Common myeloid progenitor, CD34-positive (primary cell): ENCODE measurements at regions not wholly inside any gene's neighbourhood (a gene's known extent, or its start where the extent isn't known, plus 50 kb on each side); places are given as distances from the start of the nearest gene placed in this dataset.

Experiments
- CTCF ChIA-PET: fragments of 350-600 bp; sonication (Branson Sonifier 250); formaldehyde crosslinking; loops from one replicate; lab custom pipeline; 2021; ENCODE audit warnings: antibody characterized with exemption; lab: Charles Lee
- POLR2A ChIA-PET: fragments of 350-600 bp; sonication (Branson Sonifier 250); formaldehyde crosslinking; loops from one replicate; lab custom pipeline; 2021; ENCODE audit warnings: antibody characterized with exemption; lab: Charles Lee
- DNase-seq, 3 donors: peaks; one replicate each; pipeline versions ENCODE4 v3.0.0 to v3.0.0-alpha.2; 2013
- H3K27ac ChIP-seq, 2 experiments: 1 replicate in 1 of 2; 2 replicates in 1 of 2; pipeline ENCODE4 v1.7.0; 2013; ENCODE audit warnings: inconsistent platforms in 2 of 2, low read length in 2 of 2, mild to moderate bottlenecking in 2 of 2, low read depth in 1 of 2, moderate library complexity in 1 of 2; ENCODE audit not compliant: severe bottlenecking in 2 of 2, insufficient read depth in 1 of 2, poor library complexity in 1 of 2
- H3K27me3 ChIP-seq, 5 experiments: replicated peaks in 2 of 5; 1 replicate in 3 of 5; 2 replicates in 2 of 5; pipeline versions ENCODE4 v1.6.1 to v1.7.0; 2013; ENCODE audit warnings: low read length in 4 of 5, mild to moderate bottlenecking in 2 of 5, moderate library complexity in 2 of 5, inconsistent platforms in 1 of 5; ENCODE audit not compliant: insufficient read depth in 5 of 5, control insufficient read depth in 4 of 5
- H3K36me3 ChIP-seq, 4 experiments: 1 replicate in 2 of 4; 2 replicates in 2 of 4; pipeline versions ENCODE4 v1.6.1 to v1.7.0; 2013; ENCODE audit warnings: low read length in 3 of 4, control low read depth in 1 of 4, mild to moderate bottlenecking in 1 of 4; ENCODE audit not compliant: control insufficient read depth in 4 of 4, insufficient read depth in 4 of 4
- H3K4me1 ChIP-seq, 4 experiments: 1 replicate in 3 of 4; 2 replicates in 1 of 4; pipeline versions ENCODE4 v1.6.1 to v1.7.1; 2013; ENCODE audit warnings: low read length in 3 of 4, mild to moderate bottlenecking in 3 of 4, control low read depth in 1 of 4, inconsistent platforms in 1 of 4, moderate library complexity in 1 of 4; ENCODE audit not compliant: control insufficient read depth in 4 of 4, insufficient read depth in 4 of 4; ENCODE audit errors: control extremely low read depth in 1 of 4
- H3K4me3 ChIP-seq, 7 experiments: 1 replicate in 4 of 7; 2 replicates in 3 of 7; pipeline versions ENCODE4 v1.5.1 to v1.7.0; 2013; ENCODE audit warnings: mild to moderate bottlenecking in 7 of 7, low read length in 6 of 7, moderate library complexity in 6 of 7, inconsistent platforms in 2 of 7, low read depth in 2 of 7, control low read depth in 1 of 7; ENCODE audit not compliant: insufficient read depth in 4 of 7, control insufficient read depth in 1 of 7; ENCODE audit errors: extremely low read depth in 1 of 7
- H3K9me3 ChIP-seq, 5 experiments: 1 replicate in 4 of 5; 2 replicates in 1 of 5; pipeline versions ENCODE4 v1.6.1 to v1.7.1; 2013; ENCODE audit warnings: low read length in 4 of 5, mild to moderate bottlenecking in 2 of 5, inconsistent platforms in 1 of 5, low read depth in 1 of 5, moderate library complexity in 1 of 5; ENCODE audit not compliant: control insufficient read depth in 4 of 5, insufficient read depth in 2 of 5; ENCODE audit errors: control extremely low read depth in 1 of 5
- WGBS: methylation state at CpG from one replicate; pipeline ENCODE4 v1.1.5; 2013; ENCODE audit not compliant: insufficient coverage; 5-methylcytosine and 5-hydroxymethylcytosine counted together

GRCh38 chr4:107276052-107276451, 239.9 kb upstream of the DKK2 start:
- Histone ChIP-seq H3K4me3 (no peak overlapping the region), H3K27me3 (no peaks in the 10 kb centered on the region), H3K9me3 (no peaks in the 10 kb centered on the region), H3K36me3 (no peaks in the 10 kb centered on the region), H3K4me1 (no peaks in the 10 kb centered on the region), H3K27ac (no peak overlapping the region)
- ChIA-PET POLR2A (no interaction called here), CTCF (no interaction called here)
- no peak for DNase-seq

GRCh38 chr4:107275225-107275624, 239.1 kb upstream of the DKK2 start:
- Histone ChIP-seq H3K9me3 (no peaks in the 10 kb centered on the region), H3K4me3 (no peak overlapping the region), H3K27ac (no peak overlapping the region), H3K27me3 (no peaks in the 10 kb centered on the region), H3K4me1 (no peaks in the 10 kb centered on the region), H3K36me3 (no peaks in the 10 kb centered on the region)
- ChIA-PET CTCF (no interaction called here), POLR2A (no interaction called here)
- no peak for DNase-seq

- H3K9me3 ChIP-seq, result no peaks in the 10 kb centered on the region
- 96% methylated on average over 3 of the region's 3 CpGs for WGBS
- DNase-seq, result no peak
- CTCF ChIA-PET, result no interaction called here
- no peaks in the 10 kb centered on the region for H3K4me1 ChIP-seq
- no peaks in the 10 kb centered on the region for H3K27me3 ChIP-seq
- H3K36me3 ChIP-seq, result no peaks in the 10 kb centered on the region
- POLR2A ChIA-PET, result no interaction called here
- H3K4me3 ChIP-seq, result no peak overlapping the region
- H3K27ac ChIP-seq, result no peak overlapping the region
Measured at GRCh38 chr4:107270614-107271013, 234.5 kb upstream of the DKK2 start.

GRCh38 chr4:107269175-107269574, 233.1 kb upstream of the DKK2 start:
- H3K36me3 ChIP-seq, result no peaks in the 10 kb centered on the region
- H3K9me3 ChIP-seq, result no peaks in the 10 kb centered on the region
- 94% methylated on average over 2 of the region's 2 CpGs for WGBS
- no peak overlapping the region for H3K27ac ChIP-seq
- no peak for DNase-seq
- H3K4me1 ChIP-seq, result no peaks in the 10 kb centered on the region
- ChIA-PET POLR2A (no interaction called here), CTCF (no interaction called here)
- no peaks in the 10 kb centered on the region for H3K27me3 ChIP-seq
- no peak overlapping the region for H3K4me3 ChIP-seq

GRCh38 chr4:107265859-107266258, 229.7 kb upstream of the DKK2 start:
- no peak overlapping the region for H3K4me3 ChIP-seq
- no peaks in the 10 kb centered on the region for H3K4me1 ChIP-seq
- ChIA-PET POLR2A (no interaction called here), CTCF (no interaction called here)
- H3K27me3 ChIP-seq, result no peaks in the 10 kb centered on the region
- DNase-seq, result no peak
- no peaks in the 10 kb centered on the region for H3K36me3 ChIP-seq
- WGBS, result 92% methylated on average over 6 of the region's 6 CpGs
- H3K27ac ChIP-seq, result no peak overlapping the region
- H3K9me3 ChIP-seq, result no peaks in the 10 kb centered on the region

GRCh38 chr4:107261241-107261874, 225.2 kb upstream of the DKK2 start:
- ChIA-PET CTCF (no interaction called here), POLR2A (no interaction called here)
- 86% methylated on average over 1 of the region's 3 CpGs for WGBS
- Histone ChIP-seq H3K27ac (no peak overlapping the region), H3K27me3 (no peaks in the 10 kb centered on the region), H3K36me3 (no peaks in the 10 kb centered on the region), H3K9me3 (no peaks in the 10 kb centered on the region), H3K4me3 (no peak overlapping the region), H3K4me1 (no peaks in the 10 kb centered on the region)
- DNase-seq, result no peak

GRCh38 chr4:107258359-107258758, 222.2 kb upstream of the DKK2 start:
- WGBS, result 100% methylated on average over 2 of the region's 2 CpGs
- ChIA-PET CTCF (no interaction called here), POLR2A (no interaction called here)
- Histone ChIP-seq H3K36me3 (no peaks in the 10 kb centered on the region), H3K4me3 (no peak overlapping the region), H3K27ac (no peak overlapping the region), H3K27me3 (no peaks in the 10 kb centered on the region), H3K9me3 (no peaks in the 10 kb centered on the region), H3K4me1 (no peaks in the 10 kb centered on the region)
- DNase-seq, result no peak
